ENCODE measurements at regions not wholly inside any gene's neighbourhood (a gene's known extent, or its start where the extent isn't known, plus 50 kb on each side); places are given as distances from the start of the nearest gene placed in this dataset.

DNA sequence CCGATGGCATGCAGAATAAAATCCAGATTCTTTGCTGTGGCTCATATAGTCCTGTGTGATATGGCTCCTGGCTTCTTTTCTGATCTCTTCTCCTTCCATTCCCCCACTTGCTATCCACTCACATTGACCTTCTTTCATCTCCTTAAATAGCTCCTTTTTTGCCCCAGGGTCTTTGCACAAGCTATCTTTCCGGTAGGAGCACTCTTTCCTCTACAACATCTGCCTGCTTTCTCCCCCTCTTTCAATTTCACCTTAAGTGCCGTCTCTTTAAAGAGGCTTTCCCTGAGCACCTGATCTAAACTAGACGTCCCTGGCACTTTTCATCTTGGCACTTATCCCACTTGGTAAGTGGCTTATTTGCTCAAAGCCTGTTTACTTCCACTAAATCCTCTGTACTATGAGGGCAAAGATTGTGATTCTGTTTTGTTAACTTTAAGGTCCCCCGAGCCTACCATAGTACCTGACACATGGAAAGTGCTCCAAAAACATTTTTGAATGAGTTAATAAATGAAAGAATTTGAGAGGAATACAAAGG lies 323.3 kb upstream of the TLE3 start:
- DNase-seq: no peak

DNA sequence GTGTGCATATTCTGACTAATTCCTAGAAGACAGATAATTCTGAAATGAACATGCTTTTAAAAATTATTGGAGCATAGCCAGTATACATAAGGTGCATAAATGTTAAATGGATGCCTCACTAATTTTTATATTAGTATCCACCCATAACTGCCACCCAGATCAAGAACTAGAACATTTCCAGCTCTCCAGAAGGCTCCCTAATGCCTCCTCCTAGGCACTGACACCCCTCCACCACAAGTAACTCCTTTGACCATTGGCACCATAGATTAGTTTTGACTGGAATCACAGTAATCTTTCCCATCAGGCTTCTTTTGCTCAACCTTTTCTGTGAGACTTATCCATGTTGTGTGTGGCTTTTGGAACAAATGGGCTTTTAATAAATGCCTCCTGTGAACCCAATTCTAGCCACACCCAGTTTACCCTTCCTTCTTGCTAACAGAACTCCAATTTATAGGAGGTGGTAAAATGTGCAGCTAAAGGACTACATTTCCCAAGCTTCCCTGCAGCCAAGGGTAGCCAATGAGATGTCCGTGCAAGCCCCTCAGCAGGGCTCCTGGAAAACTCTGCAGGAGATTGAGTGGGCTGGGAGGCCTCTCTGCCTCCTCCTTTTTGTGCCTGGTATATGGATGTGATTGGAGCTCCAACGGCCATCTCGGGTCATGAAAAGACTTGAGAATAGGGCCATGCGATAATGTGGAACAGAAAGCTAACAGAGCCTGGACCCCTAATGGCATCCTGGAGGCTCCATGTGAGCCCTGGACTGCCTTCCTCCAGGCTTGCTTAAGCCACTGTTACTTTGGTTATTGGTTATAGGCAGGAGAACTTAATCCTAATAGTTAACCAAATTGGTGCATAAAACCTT lies 322.6 kb upstream of the TLE3 start:
- no peak for DNase-seq

DNA sequence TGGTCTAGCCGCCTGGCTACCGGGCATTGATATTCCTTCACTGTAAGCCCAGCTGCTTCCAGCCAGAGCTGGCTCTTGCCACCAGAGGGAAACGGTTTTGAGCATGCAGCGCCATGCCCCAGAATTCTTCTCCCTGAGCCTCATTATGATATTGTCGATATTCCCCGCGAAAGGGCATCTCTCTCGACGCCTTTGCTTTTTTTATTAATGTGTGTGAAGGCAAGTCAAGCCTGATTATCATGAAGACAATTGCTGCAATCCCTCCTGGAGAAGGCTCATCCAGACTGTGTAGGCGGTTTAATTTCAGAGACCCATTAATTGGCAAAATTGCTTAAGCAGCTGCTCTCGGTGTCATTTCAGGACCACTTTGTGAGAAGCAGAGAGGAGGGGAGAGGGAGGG lies 321.2 kb upstream of the TLE3 start:
- DNase-seq: no peak

DNA sequence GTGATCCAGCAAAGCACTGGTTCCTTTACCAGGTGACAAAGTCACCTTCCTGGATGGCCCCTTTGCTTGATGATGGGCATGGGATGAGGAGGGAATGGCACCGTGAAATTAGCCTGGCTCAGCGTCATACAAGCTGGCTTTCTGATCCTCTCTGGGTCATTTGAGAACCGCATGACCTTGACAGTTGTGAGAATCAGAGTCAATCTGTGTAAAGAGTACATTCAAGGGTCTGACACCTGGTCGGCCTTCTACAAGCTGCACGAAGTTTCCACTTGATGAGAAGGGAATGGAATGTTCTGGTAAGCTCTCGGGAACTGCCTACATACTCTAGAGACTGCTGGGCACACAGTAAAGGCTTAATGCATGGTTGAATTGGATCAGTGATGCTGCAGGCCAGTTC lies 319.8 kb upstream of the TLE3 start:
- no peak for DNase-seq

DNA sequence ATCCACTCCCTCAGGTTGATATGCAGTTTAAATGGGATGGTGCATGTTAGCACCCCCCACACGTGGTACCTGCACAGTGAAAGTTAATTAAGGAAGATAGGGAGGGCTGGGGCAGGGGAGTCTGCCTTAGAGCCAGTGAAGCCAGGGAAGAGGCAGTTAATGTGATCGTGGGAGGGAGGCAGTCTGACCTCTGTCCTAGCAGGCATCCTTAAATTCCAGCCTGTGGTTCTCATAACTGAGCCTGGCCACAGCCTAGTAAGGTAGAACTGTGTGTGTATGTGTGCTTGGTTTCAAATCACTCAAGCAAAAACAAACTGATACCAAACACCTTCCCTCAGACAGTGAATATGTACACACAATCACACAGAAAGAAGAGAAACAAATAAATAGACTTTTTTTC lies 319.1 kb upstream of the TLE3 start:
- no peak for DNase-seq

DNA sequence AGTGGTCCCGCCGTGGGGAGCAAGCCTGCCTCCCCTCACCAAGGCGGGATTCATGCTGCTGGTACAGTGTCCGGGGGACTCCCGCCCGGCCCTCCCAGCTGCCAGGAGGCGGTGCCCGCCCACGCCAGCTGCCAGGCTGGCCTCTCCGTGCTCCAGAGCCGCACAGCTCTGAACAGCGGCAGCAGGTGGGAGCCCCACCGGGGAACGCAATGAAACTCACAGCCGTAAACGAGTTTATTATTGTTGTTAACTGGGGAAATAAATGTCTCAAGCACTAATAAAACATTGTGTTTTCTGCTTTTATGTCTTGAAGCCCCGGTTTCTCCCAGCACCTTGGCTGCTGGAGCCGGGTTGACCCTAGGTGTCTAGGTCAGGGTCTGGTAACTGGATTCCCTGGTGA lies 317.7 kb upstream of the TLE3 start:
- no peak for DNase-seq

DNA sequence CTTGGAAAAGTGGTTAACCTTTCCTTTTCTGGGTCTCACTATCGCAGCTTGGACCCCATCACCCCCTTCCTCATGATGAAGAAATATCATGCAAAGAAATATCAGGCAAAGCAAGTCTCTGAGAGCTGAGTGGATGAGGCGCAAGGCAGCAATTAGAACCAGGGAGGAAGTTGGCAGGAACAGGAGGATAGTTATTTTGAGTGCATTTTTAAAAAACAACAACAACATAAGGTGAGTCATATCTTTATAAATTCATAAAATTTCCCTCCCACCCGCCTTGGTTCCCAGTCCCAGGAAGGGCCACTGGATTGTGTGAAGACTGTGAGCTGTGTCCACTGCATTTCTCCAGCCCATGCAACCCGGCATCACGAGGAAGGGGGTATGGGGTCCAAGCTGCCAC lies 316.9 kb upstream of the TLE3 start:
- no peak for DNase-seq

DNA sequence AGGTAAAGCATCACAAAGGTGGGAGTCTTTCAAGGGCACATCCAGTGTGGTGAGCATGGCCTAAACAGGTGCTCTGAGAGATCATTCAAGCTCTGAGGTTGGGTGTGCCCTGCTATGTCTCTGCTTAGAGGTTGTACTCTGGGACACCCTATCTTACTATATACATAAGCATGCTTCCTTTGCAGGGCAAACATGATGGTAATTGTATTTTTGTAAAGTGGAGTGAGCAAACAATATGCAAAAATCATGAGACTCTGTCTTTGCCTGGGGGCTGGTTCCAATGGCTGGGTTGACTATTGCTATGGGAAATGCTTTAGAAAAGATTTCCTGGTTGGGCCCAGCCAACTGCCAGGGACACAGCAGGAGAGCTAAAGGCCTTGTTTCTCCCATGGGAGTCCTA lies 315.1 kb upstream of the TLE3 start:
- DNase-seq: no peak

DNA sequence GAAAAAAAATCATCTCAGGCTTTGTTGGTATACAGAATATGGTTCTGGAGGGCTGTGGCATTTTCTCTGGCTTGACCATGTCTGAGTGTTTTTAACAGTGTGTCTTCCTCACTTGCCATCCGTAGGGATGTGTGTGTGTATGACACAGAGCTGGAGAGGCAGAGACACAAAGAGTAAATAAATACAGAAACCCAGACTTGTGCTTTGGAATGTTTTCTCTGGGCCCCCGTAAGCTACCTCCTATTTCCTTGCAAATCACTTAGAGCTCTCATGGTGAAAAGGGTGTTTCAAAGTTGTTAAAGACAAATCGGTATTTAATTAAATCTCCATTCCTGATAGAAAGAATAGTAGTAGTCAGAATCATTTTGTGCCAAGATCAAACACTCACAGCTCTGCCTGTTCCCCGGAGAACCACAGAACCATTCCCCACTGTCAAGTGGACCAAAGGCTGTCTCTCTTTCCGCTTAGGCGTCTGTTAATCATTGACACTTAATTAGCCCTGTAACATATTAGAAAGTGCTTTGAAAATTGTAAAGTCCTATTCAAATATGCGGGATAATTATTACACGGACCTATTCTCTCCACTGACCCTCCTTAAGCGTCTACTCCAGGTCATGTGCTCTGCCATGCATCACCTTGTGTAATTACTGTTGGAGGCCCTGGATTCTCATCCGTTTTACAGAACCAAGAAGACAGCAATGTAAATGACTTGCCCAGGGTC lies 313.6 kb upstream of the TLE3 start:
- no peak for DNase-seq

DNA sequence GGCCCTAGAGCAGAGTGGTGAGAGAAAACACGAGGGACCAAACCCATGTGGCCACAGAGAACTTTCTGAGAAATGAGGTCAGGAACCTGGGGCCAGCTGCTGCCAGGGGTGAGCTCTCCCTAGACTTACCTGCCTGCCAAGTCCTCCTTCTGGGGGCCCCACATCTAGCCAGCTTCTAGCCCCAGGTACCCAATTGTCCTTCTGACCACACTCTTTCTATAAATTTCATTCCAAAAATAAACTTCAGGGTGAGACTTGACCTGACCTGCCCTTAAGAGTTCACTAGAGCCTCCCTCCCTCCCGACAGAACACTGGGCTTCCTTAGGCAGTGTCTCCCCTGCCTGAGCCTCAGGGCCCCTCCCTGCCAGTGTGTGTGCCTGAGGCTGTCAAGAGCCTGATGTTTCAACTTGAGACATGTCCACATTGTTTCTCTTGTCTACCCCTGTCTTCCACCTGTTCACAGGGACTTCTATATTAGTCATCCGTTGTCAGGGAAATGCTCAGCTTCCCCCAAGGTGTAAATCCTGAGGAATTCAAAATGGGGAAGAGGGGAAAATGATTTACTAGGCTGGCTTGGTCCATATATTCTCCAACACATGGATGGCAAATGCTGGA lies 312.8 kb upstream of the TLE3 start:
- DNase-seq: no peak

DNA sequence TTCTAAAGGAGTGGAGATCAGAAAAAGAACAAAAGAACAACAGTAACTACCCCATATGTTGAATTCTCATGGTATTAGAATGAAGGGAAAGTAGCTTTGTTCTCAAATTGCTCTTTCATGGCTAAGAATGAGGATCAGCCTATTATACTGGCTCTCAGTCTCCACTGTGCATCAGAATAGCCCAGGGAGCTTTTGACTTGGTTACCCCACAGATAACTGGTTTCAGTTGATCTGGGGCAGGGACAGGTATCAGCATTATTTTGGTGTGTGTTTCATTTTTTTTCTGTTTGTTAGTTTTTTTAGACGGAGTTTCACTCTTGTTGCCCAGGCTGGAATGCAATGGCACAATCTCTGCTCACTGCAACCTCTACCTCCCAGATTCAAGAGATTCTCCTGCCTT lies 311.7 kb upstream of the TLE3 start:
- DNase-seq: no peak

DNA sequence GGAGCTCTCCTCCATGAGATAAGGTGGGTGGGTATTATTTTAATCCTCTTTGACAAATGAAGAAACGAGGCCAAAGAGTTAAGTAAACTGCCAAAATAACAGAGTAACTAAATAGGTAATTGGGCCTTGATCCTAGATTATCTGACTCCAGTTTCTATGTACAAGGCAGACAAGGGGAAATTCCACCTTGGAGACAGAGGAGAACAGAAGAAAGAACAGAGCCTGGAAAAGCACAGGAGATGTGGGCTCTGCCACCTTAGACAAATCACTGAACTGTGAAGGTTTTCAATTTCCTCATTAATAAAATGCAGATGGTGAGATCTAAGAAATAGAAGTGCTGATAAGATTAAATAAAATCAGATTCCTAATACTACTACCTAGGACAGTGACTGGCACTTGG lies 310.2 kb upstream of the TLE3 start:
- DNase-seq: no peak

DNA sequence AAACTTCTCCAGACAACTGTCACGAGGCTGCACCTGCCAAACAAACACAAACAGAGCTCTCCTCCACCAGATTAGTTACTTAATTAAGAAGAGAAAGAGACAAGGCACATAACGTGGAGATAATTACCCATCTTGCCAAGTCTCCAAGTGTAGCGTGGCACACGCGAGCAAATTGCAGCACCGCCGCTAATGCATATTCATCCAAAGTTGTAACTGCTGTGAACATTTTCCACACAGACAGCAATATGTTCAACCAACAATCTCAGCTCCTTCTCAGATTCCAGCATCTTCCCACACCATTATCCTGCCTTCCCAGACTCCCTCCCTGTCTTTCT lies 309.6 kb upstream of the TLE3 start:
- DNase-seq: no peak

DNA sequence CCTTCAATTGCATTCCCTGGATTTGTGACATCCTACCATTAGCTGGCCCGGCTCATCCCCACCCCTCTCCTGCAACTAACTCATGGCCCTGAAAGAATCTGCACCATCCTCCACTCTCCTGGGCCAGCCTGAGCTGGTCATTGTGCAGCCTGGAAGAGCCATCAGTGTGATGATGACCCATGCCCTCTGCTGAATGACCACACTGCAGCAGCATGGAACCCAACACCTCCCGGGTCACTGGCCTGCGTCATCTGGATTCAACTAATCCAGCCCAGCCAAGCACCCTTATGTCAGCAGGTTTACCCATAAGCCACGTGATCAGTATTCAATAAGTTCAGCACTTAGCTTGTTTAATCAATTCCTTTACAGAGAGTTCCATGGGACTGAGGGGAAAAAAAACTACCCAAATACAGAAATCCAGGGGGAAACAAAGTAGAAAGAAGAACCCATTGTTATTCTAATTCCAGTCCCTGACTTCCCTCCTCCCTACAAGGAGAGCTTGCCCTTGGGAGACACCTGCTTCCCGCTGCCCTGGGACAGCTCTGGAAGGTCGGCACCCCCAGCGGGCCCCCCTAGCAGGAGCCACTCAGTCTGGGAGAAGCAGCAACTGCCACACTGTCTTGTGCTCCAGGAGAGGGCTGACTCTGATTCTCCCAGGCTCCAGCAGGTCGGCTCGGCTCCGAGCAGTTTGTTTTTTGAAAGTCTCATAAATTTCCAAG lies 309.1 kb upstream of the TLE3 start:
- DNase-seq: no peak

DNA sequence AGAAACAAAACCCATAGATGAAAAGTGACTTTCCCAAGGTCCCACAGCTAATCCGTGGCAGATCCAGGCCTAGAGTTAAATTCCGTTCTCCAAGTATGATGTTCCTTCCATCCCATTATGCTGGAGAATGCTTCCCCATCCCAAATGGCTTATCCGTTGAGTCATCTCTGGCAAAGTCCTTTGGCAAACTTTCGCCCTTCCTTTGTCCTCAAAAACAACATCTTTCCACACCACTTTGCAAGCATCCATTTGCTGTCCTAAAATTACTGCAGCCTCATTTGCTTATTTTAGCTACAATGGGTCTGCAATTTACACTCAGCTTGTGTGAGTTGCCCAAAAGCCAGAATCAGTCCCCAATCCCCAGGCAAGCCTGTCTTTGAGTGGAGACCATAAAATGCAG lies 304.0 kb upstream of the TLE3 start:
- no peak for DNase-seq

DNA sequence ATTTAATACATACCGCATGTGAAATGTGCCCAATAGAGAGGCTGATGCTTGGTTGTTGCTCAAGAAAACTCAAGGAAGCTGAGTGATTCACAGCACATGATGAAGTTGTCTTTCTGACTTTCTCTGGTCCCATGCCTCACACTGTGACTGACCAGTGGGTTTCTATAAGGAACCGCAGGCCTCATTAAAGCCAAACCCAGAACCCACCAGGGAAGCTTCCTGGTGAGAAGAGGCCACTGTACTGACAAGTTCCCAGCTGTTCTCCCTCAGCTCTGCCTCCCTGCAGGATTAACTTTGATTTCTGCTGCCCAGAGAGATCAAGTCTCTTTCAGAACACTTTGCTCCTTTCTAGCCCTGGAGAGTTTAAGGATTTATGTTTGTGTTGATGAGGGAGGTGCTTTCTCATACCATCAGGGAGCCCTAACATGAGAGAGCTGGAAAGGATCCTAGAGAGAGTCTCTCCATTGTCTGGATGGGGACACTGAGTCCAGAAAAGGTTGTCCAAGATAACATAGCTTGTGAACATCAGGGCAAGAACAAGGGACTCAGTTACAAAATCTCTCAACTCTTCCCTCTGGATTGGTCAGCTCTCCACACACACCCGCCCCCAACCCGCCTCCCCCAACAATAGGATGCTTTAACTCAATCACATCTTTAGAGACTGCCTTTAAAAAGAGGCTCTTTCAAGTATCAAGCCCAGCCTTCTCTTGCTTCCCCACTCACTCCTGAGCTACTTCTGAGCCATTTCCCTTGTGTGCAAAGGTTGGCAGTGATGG lies 303.2 kb upstream of the TLE3 start:
- no peak for DNase-seq

DNA sequence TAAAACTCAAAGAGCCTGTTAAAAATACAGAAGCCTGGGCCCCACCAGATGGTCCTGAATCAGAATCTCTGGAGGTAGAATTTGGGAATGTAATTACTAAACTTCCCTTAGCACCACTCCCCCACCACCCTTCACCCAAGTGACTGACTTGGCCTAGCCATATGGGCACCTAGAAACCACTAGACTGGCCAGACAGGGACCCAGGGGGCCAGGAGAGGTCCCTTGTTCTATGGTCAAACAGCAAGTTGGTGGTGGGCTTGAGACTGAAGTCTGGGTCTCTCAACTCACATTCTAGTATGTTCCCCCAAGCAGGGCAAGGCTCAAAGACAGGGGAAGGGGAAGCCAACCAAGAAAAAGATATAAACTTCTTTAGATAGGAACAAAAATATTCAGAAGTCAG lies 301.5 kb upstream of the TLE3 start:
- DNase-seq: no peak

DNA sequence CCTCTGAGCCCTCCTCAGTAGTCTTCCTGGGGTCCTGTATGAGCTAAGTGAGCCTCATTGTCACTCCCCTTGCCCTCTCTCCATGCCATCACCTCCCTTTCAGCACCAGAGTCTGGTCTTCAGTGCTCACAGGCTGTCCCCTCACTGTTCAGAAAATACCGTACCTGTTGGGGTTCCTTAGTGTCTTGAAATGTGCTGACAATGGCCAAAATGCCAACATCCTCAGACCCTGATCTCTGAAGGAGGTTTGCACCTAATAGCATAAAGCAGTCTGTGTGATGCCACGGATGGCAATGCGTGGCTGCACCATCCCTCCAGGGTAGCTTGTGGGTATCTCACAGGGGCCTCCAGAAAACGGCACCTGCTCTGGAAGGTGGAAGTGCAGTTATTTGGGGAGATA lies 301.0 kb upstream of the TLE3 start:
- no peak for DNase-seq

DNA sequence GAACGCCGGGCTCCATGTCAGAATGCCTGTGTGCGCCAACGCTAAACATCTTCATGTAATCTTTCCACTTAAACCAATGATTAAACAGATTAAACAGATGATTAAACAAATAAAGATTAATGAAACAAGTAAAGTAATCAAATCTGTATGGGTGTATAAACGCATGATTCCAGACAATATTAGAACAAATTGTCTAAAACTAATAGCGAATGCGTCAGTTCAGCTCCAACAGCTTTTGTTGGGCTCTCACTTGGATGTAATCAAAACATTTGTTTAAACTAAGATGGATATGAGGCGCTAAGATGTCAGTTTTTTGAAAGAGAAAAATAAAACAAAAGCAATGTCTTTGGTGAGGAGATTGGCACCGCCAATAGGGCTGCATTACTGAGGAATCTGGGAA lies 299.1 kb upstream of the TLE3 start:
- DNase-seq: no peak

DNA sequence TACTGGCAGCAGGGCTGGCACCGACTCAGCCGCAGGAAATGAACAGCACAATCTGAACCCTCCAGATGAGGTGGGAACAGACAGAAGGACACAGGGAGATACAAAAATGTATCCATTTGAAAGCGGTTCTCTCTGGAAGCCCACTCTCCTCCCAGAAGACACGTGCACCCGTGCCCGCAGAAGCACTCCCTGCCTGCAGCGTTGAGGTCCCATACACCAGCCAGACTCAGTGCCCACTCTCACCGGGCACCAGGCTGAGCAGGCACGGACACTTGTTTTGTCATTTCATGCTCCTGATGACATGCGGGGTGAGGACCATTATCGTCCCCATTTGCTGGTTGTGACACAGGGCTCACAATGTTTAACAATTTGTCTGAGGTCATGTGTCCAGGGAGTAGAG lies 297.4 kb upstream of the TLE3 start:
- no peak for DNase-seq

DNA sequence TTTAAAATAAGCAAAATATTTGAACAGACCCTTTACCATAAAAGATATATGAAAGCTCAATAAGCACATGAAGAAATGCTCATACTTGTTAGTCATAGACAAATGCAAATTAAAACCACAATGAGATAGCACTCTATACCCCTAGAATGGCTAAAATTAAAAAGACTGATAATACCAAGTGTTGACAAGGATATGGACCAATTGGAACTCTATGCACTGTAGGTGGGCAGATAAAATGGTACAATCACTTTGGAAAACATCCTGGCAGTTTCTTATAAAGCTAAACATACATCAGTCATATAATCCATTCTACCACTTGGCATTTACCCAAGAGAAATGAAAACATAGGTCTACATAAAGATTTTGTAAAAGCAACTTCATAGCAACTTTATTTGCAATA lies 293.0 kb upstream of the TLE3 start:
- no peak for DNase-seq

DNA sequence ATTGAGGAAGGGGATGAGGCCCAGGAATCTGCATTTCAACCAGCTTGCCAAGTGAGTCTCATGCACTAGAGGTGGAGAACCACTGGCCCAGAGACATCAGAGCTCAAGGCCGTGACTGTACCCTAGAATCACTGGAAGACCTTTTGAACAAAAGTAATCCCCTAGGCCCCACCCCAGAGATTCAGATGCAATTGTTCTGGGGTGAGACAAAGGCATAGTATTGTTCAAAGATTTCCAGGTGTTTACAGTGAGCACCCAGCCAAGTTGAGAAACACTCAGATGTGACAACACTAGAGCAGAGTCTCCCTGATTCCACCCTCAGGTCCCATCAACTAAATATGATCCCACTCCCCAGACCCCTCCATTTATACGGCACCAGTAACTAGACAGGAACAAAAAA lies 290.3 kb upstream of the TLE3 start:
- DNase-seq: no peak

DNA sequence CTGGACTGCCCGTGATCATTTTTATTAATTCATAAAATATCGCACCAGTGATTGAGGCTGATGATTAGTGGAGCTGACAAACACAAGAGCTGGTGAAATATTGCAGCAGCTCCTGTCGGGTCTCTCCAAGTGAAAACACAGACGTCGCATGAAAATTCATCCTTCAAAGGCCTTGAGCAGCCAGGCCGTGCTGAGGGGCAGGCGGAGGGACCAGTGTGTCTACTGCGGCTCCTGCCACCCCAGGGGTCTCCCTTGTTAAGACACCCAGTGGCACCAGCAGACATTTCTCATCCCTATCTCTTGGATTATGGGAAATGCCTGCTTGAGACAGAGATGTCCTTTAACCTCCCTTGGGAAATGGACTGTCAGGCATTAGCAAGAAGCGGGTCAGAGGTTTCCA lies 289.4 kb upstream of the TLE3 start:
- no peak for DNase-seq

All from stimulated activated CD4-positive, alpha-beta T cell treated with anti-CD3 and anti-CD28 coated beads, Interleukin-4, amount 100 ng/mL, for 4 hours (primary cell).